ENCODE measurements at regions not wholly inside any gene's neighbourhood (a gene's known extent, or its start where the extent isn't known, plus 50 kb on each side); places are given as distances from the start of the nearest gene placed in this dataset.
"Not testable (repeated sequence)": the region's sequence is repeated elsewhere in the genome, so short reads cannot be mapped to it uniquely, and the experiment has no call there.

DNA sequence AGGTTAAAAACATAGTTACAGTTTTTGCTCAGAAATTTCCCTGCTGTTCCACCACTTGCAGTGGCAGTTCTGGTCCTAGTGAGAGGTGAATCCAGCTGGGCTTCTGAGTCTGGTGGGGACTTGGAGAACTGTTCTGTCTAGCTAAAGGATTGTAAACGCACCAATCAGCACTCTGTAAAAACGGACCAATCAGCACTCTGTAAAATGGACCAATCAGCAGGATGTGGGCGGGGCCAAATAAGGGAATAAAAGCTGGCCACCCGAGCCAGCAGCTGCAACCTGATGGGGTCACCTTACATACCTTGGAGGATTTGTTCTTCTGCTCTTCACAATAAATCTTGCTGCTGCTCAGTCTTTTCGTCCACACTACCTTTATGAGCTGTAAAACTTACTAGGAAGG lies 67.2 kb upstream of the ANKRD17 start:
- TF ChIP-seq, protein P1, sequence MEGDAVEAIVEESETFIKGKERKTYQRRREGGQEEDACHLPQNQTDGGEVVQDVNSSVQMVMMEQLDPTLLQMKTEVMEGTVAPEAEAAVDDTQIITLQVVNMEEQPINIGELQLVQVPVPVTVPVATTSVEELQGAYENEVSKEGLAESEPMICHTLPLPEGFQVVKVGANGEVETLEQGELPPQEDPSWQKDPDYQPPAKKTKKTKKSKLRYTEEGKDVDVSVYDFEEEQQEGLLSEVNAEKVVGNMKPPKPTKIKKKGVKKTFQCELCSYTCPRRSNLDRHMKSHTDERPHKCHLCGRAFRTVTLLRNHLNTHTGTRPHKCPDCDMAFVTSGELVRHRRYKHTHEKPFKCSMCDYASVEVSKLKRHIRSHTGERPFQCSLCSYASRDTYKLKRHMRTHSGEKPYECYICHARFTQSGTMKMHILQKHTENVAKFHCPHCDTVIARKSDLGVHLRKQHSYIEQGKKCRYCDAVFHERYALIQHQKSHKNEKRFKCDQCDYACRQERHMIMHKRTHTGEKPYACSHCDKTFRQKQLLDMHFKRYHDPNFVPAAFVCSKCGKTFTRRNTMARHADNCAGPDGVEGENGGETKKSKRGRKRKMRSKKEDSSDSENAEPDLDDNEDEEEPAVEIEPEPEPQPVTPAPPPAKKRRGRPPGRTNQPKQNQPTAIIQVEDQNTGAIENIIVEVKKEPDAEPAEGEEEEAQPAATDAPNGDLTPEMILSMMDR (IDR thresholded peaks at IDR 0.05) = not testable (repeated sequence)
- TF ChIP-seq EP300, POLR2A, POLR2AphosphoS5 (IDR thresholded peaks at IDR 0.05): not testable (repeated sequence)

All from sigmoid colon (tissue), 4 donors.